SIG-M5 (cell line): ENCODE measurements at regions not wholly inside any gene's neighbourhood (a gene's known extent, or its start where the extent isn't known, plus 50 kb on each side); places are given as distances from the start of the nearest gene placed in this dataset.
"Not testable (repeated sequence)": the region's sequence is repeated elsewhere in the genome, so short reads cannot be mapped to it uniquely, and the experiment has no call there.

Experiments
- DNase-seq: peaks from one replicate; lab custom pipeline; 2025; lab: John Stamatoyannopoulos, UW

GRCh38 chr6:11326116-11326515, 93.6 kb upstream of the NEDD9 start:
- no peak for DNase-seq

GRCh38 chr6:11324453-11325015, 92.1 kb upstream of the NEDD9 start:
- DNase-seq: no peak

GRCh38 chr6:11323666-11324452, 91.4 kb upstream of the NEDD9 start:
- peak; percentile 99 for DNase-seq

- no peak for DNase-seq
Observed at GRCh38 chr6:11322252-11322885, 89.9 kb upstream of the NEDD9 start.

- DNase-seq: no peak
Observed at GRCh38 chr6:11320914-11321597, 88.6 kb upstream of the NEDD9 start.

GRCh38 chr6:11318835-11319813, 86.7 kb upstream of the NEDD9 start:
- no peak for DNase-seq

- DNase-seq: peak; percentile 69
Observed at GRCh38 chr6:11317885-11318771, 85.7 kb upstream of the NEDD9 start.

- no peak for DNase-seq
Observed at GRCh38 chr6:11315743-11316437, 83.4 kb upstream of the NEDD9 start.

- DNase-seq: no peak
Observed at GRCh38 chr6:11313207-11313606, 80.7 kb upstream of the NEDD9 start.

- no peak for DNase-seq
Observed at GRCh38 chr6:11311970-11312369, 79.5 kb upstream of the NEDD9 start.

- no peak for DNase-seq
Observed at GRCh38 chr6:11309947-11310665, 77.6 kb upstream of the NEDD9 start.

GRCh38 chr6:11307226-11307625, 74.8 kb upstream of the NEDD9 start:
- no peak for DNase-seq

GRCh38 chr6:11304946-11305345, 72.5 kb upstream of the NEDD9 start:
- DNase-seq: no peak

GRCh38 chr6:11299876-11300428, 67.5 kb upstream of the NEDD9 start:
- DNase-seq: not testable (repeated sequence)

GRCh38 chr6:11299421-11299784, 66.9 kb upstream of the NEDD9 start:
- DNase-seq: not testable (repeated sequence)

GRCh38 chr6:11298651-11299420, 66.4 kb upstream of the NEDD9 start:
- no peak for DNase-seq

GRCh38 chr6:11297376-11297729, 64.9 kb upstream of the NEDD9 start:
- DNase-seq: no peak
